ENCODE measurements at regions not wholly inside any gene's neighbourhood (a gene's known extent, or its start where the extent isn't known, plus 50 kb on each side); places are given as distances from the start of the nearest gene placed in this dataset.
A peak's percentile ranks its signal among the peaks of the same experiment; 100 is the strongest.

DNA sequence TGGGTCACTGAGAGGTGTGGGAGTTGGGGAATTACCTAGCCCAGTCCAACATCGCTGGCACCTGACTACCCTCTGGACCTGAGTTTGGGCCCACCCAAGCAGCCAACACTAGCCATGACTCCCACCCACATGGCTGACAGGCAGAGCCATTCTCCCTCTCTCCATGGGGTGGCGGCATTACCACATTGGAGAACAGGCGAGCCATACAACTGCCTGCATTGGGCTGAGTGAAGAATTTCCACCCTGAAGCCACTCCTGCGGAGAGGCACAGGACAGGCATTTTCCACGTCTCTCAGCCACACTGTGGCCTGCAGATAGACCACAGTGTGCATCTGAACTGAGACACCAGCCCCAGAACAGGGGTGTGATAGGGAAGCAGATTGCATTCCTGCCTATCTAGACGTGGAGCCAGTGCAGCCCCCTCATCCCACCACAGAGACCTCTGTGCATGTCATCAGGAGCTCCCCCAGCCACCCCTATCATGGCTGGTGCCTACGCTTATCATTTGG lies 58.2 kb upstream of the ANTXRL start:
- peak; percentile 80 for DNase-seq
- peak; percentile 77 for ATAC-seq

DNA sequence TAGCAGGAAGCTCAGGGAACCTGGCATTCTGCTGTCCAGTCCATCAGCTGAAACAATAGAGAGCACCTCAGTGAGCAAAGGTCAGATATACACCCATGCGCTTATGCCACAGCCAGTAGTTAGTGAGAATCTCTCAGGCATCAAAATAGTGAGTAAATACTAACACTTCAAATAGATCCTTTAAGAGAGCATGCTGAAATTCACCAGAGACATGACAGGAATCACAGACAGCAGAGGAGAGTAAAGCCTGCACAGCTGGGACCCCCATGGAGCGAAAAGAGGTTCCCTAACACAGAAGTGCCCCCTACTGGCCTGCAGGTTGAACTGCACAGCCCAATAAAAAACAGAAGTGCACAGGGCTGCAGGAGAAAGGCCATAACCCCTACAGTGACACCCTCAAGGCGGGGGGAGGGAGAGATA lies 57.6 kb upstream of the ANTXRL start:
- DNase-seq (peak; percentile 50), ATAC-seq (peak; percentile 20)

GRCh38 chr10:46230615-46231014 lies 56.2 kb upstream of the ANTXRL start:
- ATAC-seq: no peak

DNA sequence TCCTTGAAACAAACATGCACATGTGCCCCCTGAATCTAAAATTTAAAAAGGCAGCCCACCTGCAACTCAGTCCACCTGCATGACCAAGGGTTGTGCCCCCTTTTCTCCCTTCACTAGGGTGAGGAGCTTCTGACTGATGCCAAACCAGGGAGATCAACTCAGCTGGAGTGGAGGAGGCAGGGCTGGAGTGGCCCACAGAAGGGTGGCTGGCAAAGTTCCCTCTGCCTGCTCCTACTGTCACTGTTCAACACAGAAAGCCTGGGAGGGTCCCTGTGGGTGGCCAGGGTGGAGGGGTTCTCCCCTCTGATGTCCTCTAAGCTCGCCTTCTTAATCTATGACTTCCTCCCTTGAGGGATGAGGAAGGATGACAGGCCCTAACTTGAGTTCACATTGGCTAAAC lies 55.7 kb upstream of the ANTXRL start:
- no peak for DNase-seq
- ATAC-seq: no peak

More at GRCh38 chr10:46230615-46231014, 56.2 kb upstream of the ANTXRL start:
- DNase-seq: no peak

- ATAC-seq (no peak), DNase-seq (no peak)
These were observed 54.7 kb upstream of the ANTXRL start for GRCh38 chr10:46232084-46232483.

- no peak for ATAC-seq
These were observed 54.1 kb upstream of the ANTXRL start for GRCh38 chr10:46232666-46233065.

GRCh38 chr10:46233181-46233580 lies 53.6 kb upstream of the ANTXRL start:
- ATAC-seq (no peak), DNase-seq (no peak)

More at GRCh38 chr10:46232666-46233065, 54.1 kb upstream of the ANTXRL start:
- DNase-seq: no peak

DNA sequence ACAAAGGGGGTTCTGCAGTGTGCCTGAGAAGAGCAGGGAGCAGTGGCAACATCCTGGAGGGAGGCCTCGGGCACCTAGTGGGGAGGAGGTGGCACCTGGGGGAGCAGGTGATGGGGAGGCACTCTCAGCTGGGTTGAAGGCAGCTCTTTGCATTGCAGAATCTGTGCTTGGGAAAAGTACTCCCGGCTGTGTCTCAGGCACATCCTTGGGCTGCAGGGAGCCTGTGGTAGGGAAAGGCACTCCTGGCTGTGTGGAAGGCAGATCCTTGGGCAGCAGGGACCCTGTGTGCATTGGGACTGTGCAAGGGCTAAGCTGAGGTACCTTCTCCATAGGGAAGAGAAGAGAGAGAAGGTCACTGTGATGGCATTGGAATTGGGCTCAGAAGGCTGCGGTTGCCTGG lies 52.8 kb upstream of the ANTXRL start:
- DNase-seq (no peak), ATAC-seq (no peak)

GRCh38 chr10:46234431-46235060 lies 52.3 kb upstream of the ANTXRL start:
- no peak for DNase-seq

GRCh38 chr10:46235705-46236545 lies 50.9 kb upstream of the ANTXRL start:
- ATAC-seq (no peak), DNase-seq (no peak)

More at GRCh38 chr10:46234431-46235060, 52.3 kb upstream of the ANTXRL start:
- no peak for ATAC-seq

- DNase-seq: no peak
These were observed 50.3 kb upstream of the ANTXRL start for GRCh38 chr10:46236546-46236887.

DNA sequence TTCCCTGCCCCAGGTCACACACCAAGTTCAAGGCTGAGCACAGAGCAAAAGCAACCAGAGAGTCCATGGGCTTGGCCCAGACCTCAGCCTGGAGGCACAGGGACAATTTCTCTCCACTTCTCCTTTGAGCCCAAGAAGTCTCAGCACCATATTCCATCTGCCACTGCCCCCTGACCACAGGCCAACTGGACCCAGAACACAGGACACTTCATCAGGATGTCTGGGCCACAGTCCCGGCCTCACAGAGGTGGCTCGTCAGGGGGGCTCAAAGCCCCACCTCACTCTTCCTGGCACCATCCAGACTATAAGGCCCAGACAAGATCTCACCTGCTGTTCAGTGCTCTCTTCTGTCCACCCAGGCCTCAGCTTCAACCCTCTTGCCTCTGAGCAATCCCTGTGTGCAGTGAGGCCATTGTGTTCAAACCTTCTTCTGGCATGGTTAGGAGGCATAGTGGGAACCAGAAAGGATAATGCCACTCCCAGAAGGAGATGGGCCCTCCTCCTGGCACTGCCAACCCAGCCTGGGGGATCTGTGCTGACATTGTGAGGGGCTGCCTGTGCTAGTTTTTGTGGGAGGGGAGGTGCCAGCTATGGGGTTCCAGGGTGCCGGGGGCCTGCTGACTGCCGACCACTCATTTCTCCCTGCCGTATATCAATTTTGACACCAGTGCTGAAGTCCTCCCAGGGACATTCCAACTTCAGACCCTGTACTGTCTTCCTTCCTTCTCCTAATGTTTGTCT lies 49.7 kb upstream of the ANTXRL start:
- DNase-seq: no peak
- no peak for ATAC-seq

More at GRCh38 chr10:46236546-46236887, 50.3 kb upstream of the ANTXRL start:
- ATAC-seq: no peak

Data from stimulated activated naive CD8-positive, alpha-beta T cell treated with anti-CD3 and anti-CD28 coated beads, Interleukin-15, Interleukin-2, amounts not matched to agents 100 U/mL and 50 U/mL, for 24 hours (primary cell).